ENCODE measurements at regions not wholly inside any gene's neighbourhood (a gene's known extent, or its start where the extent isn't known, plus 50 kb on each side); places are given as distances from the start of the nearest gene placed in this dataset.

GRCh38 chr7:91608606-91609005 lies 271.9 kb downstream of the MTERF1 start:
- H4K20me1 ChIP-seq (ENCODE audit: insufficient read depth): no peaks in the 10 kb centered on the region
- CTCF ChIA-PET: no interaction called here
- no peaks in the 10 kb centered on the region for H3K79me2 ChIP-seq (ENCODE audit: insufficient read depth, low read length)
- no peak overlapping the region for H3K4me3 ChIP-seq (replicated peaks in 1 of 2; ENCODE audit: low read depth in 1 of 2, low read length in 2 of 2)
- no peak overlapping the region for H3K4me2 ChIP-seq (ENCODE audit: low read length)
- H3K36me3 ChIP-seq (ENCODE audit: control insufficient read depth in 1 of 2, insufficient read depth in 2 of 2, low read length in 2 of 2): no peaks in the 10 kb centered on the region
- POLR2A ChIA-PET: no interaction called here
- H3K9me2 ChIP-seq (ENCODE audit: insufficient read depth): no peaks in the 10 kb centered on the region
- no peaks in the 10 kb centered on the region for H3K4me1 ChIP-seq (ENCODE audit: control insufficient read depth in 1 of 2, insufficient read depth in 2 of 2, low read length in 2 of 2)
- H3K27ac ChIP-seq (ENCODE audit: low read depth, low read length): no peak overlapping the region
- DNase-seq (ENCODE audit: low read depth, low spot score) (no peak), ATAC-seq (no peak)
- TF ChIP-seq EZH2phosphoT487 (IDR thresholded peaks at IDR 0.05; ENCODE audit: borderline replicate concordance) (no peak), CEBPB (IDR thresholded peaks at IDR 0.05; ENCODE audit: low read depth) (no peak), ZNF274 (IDR thresholded peaks at IDR 0.05; ENCODE audit: low read depth, low read length) (no peak), ATF3 (IDR thresholded peaks at IDR 0.05) (no peak)
- no peak overlapping the region for H2AFZ ChIP-seq (ENCODE audit: low read depth, low read length, poor library complexity, severe bottlenecking)
- H3K9me3 ChIP-seq (ENCODE audit: control insufficient read depth in 1 of 2, insufficient read depth in 1 of 2, low read depth in 1 of 2, low read length in 2 of 2): no peaks in the 10 kb centered on the region
- RAD21 ChIA-PET (ENCODE audit: low non-redundant PET in 1 of 2, low total read pairs in 2 of 2, uncharacterized antibody in 2 of 2, unreplicated experiment in 2 of 2): no interaction called here
- no peaks in the 10 kb centered on the region for H3K27me3 ChIP-seq (ENCODE audit: insufficient read depth, low read length)
- no TSS peak for BruUV-seq (replicated peaks)
- intact Hi-C loops (cut with micrococcal nuclease): no loop called here
- no peak overlapping the region for H3K9ac ChIP-seq (ENCODE audit: low read length)

- no peaks in the 10 kb centered on the region for H4K20me1 ChIP-seq (ENCODE audit: insufficient read depth)
- no peak overlapping the region for H3K4me2 ChIP-seq (ENCODE audit: low read length)
- H3K79me2 ChIP-seq (ENCODE audit: insufficient read depth, low read length): no peaks in the 10 kb centered on the region
- no peak overlapping the region for H3K27ac ChIP-seq (ENCODE audit: low read depth, low read length)
- H3K27me3 ChIP-seq (ENCODE audit: insufficient read depth, low read length): no peaks in the 10 kb centered on the region
- no peaks in the 10 kb centered on the region for H3K9me3 ChIP-seq (ENCODE audit: control insufficient read depth in 1 of 2, insufficient read depth in 1 of 2, low read depth in 1 of 2, low read length in 2 of 2)
- TF ChIP-seq ZNF274 (IDR thresholded peaks at IDR 0.05; ENCODE audit: low read depth, low read length) (no peak), ELF1 (IDR thresholded peaks at IDR 0.05; ENCODE audit: borderline replicate concordance, low read depth) (no peak), POLR2A (IDR thresholded peaks at IDR 0.05; ENCODE audit: borderline replicate concordance, extremely low read depth, insufficient read depth, insufficient read length) (no peak), RAD21 (IDR thresholded peaks at IDR 0.05; ENCODE audit: low read depth) (peak; percentile 8; the same call in 1 of the 2 replicates), ATF3 (IDR thresholded peaks at IDR 0.05) (no peak)
- ATAC-seq (no peak), DNase-seq (ENCODE audit: low read depth, low spot score) (no peak)
- H2AFZ ChIP-seq (ENCODE audit: low read depth, low read length, poor library complexity, severe bottlenecking): no peak overlapping the region
- ChIA-PET CTCF (no interaction called here), RAD21 (ENCODE audit: low non-redundant PET in 1 of 2, low total read pairs in 2 of 2, uncharacterized antibody in 2 of 2, unreplicated experiment in 2 of 2) (no interaction called here), POLR2A (no interaction called here)
- H3K9me2 ChIP-seq (ENCODE audit: insufficient read depth): no peaks in the 10 kb centered on the region
- H3K9ac ChIP-seq (ENCODE audit: low read length): no peak overlapping the region
- no peak overlapping the region for H3K4me3 ChIP-seq (replicated peaks in 1 of 2; ENCODE audit: low read depth in 1 of 2, low read length in 2 of 2)
- intact Hi-C loops (cut with micrococcal nuclease): no loop called here
- no peaks in the 10 kb centered on the region for H3K4me1 ChIP-seq (ENCODE audit: control insufficient read depth in 1 of 2, insufficient read depth in 2 of 2, low read length in 2 of 2)
- no TSS peak for BruUV-seq (replicated peaks)
- H3K36me3 ChIP-seq (ENCODE audit: control insufficient read depth in 1 of 2, insufficient read depth in 2 of 2, low read length in 2 of 2): no peaks in the 10 kb centered on the region
Measured at GRCh38 chr7:91609525-91609924, 271.0 kb downstream of the MTERF1 start.
